Activated T-cell treated with anti-CD3 and anti-CD28 coated beads, Interleukin-2, amount 50 U/mL, for 72 hours (primary cell): ENCODE measurements at regions not wholly inside any gene's neighbourhood (a gene's known extent, or its start where the extent isn't known, plus 50 kb on each side); places are given as distances from the start of the nearest gene placed in this dataset.

Source experiments
- ATAC-seq, 2 donors: fragments of 150-1000 bp; cut with Tn5 transposase; replicated peaks in 1 of 2; 2 replicates each; pipeline ENCODE4 v1.10.0; 2021; ENCODE audit warnings: moderate library complexity in 2 of 2, mild to moderate bottlenecking in 1 of 2
- DNase-seq, 2 donors: peaks; one replicate each; pipeline ENCODE4 v3.0.0; 2021 to 2022; ENCODE audit warnings: mixed read lengths in 1 of 2
- H3K27ac Mint-ChIP-seq: one replicate; pipeline ENCODE4 v1.8.0; 2022; ENCODE audit warnings: mild to moderate bottlenecking, moderate library complexity, mixed read lengths
- H3K27me3 Mint-ChIP-seq: one replicate; pipeline ENCODE4 v1.8.0; 2022; ENCODE audit warnings: low read depth, mixed read lengths
- H3K36me3 Mint-ChIP-seq, 2 donors: one replicate each; pipeline ENCODE4 v1.8.0; 2022; ENCODE audit warnings: mixed read lengths in 2 of 2, mild to moderate bottlenecking in 1 of 2; ENCODE audit not compliant: insufficient read depth in 2 of 2
- H3K4me1 Mint-ChIP-seq: one replicate; pipeline ENCODE4 v1.8.0; 2022; ENCODE audit warnings: low read depth, mixed read lengths
- H3K4me3 Mint-ChIP-seq, 2 donors: one replicate each; pipeline ENCODE4 v1.8.0; 2022; ENCODE audit warnings: mild to moderate bottlenecking in 2 of 2, mixed read lengths in 2 of 2, moderate library complexity in 2 of 2
- H3K9me3 Mint-ChIP-seq, 2 donors: one replicate each; pipeline ENCODE4 v1.8.0; 2022; ENCODE audit warnings: mixed read lengths in 2 of 2

DNA sequence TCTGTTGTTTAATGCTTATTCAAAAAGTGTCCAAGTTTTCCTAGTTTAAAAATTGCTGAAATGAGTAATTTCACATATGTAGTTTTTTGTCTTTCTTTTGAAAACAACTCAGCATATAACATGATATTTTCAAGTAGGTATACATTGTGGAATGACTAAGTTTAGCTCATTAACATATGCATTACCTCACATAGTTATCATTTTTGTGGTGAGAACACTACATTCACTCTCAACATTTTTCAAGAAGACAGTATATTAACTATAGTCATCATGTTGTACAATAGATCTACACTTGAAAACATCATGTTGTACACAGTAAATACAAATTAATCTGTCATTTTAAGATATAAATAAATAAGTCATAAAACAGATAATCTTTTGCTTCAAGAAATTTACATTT lies 340.0 kb downstream of the CCDC85A start:
- no peak overlapping the region for H3K27ac Mint-ChIP-seq
- H3K36me3 Mint-ChIP-seq = no peaks in the 10 kb centered on the region
- no peaks in the 10 kb centered on the region for H3K27me3 Mint-ChIP-seq
- ATAC-seq (no peak), DNase-seq (no peak)
- H3K4me1 Mint-ChIP-seq = no peaks in the 10 kb centered on the region
- H3K9me3 Mint-ChIP-seq = peaks cover 10 to 11% of the 10 kb centered on the region in 2 donors
- no peak overlapping the region for H3K4me3 Mint-ChIP-seq

GRCh38 chr2:56531668-56532420 lies 348.1 kb downstream of the CCDC85A start:
- Mint-ChIP-seq H3K4me3 (no peak overlapping the region), H3K36me3 (no peaks in the 10 kb centered on the region), H3K27me3 (no peaks in the 10 kb centered on the region), H3K9me3 (peaks cover 1 to 11% of the 10 kb centered on the region in 2 donors), H3K4me1 (no peaks in the 10 kb centered on the region), H3K27ac (no peak overlapping the region)
- DNase-seq = no peak
- ATAC-seq = no peak

DNA sequence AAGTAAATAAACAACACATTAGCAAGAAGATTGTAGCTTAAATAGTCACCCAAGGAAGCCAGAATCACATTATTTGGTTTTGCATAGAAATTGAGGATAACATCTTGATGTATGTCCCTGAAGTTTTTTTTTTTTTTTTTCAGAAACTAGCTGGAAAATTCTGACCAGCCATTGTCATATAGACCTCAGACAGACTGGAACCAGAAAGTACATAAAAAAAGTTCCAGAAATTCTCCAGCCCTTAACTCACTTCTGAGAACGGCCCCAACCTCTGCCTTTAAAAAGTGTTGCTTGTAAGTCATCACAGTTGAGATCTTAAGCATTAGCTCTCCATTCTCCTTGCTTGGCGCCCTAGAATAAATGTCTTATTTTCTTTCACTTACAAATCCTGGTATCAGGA lies 350.5 kb downstream of the CCDC85A start:
- H3K4me1 Mint-ChIP-seq = no peaks in the 10 kb centered on the region
- peaks cover 5 to 8% of the 10 kb centered on the region in 2 donors for H3K9me3 Mint-ChIP-seq
- ATAC-seq (no peak), DNase-seq (no peak)
- H3K4me3 Mint-ChIP-seq = no peak overlapping the region
- H3K36me3 Mint-ChIP-seq = no peaks in the 10 kb centered on the region
- no peaks in the 10 kb centered on the region for H3K27me3 Mint-ChIP-seq
- no peak overlapping the region for H3K27ac Mint-ChIP-seq

- DNase-seq = no peak
- ATAC-seq = no peak
- Mint-ChIP-seq H3K36me3 (no peaks in the 10 kb centered on the region), H3K4me3 (no peak overlapping the region), H3K9me3 (peaks cover 8 to 12% of the 10 kb centered on the region in 2 donors), H3K27me3 (no peaks in the 10 kb centered on the region), H3K4me1 (no peaks in the 10 kb centered on the region), H3K27ac (no peak overlapping the region)
Observed at GRCh38 chr2:56537756-56538155, 354.0 kb downstream of the CCDC85A start.

- Mint-ChIP-seq H3K9me3 (peaks cover 11 to 16% of the 10 kb centered on the region in 2 donors), H3K36me3 (no peaks in the 10 kb centered on the region), H3K27ac (no peak overlapping the region), H3K4me1 (no peaks in the 10 kb centered on the region), H3K27me3 (no peaks in the 10 kb centered on the region), H3K4me3 (no peak overlapping the region)
- DNase-seq (no peak), ATAC-seq (no peak)
Observed at GRCh38 chr2:56539618-56540017, 355.8 kb downstream of the CCDC85A start.

DNA sequence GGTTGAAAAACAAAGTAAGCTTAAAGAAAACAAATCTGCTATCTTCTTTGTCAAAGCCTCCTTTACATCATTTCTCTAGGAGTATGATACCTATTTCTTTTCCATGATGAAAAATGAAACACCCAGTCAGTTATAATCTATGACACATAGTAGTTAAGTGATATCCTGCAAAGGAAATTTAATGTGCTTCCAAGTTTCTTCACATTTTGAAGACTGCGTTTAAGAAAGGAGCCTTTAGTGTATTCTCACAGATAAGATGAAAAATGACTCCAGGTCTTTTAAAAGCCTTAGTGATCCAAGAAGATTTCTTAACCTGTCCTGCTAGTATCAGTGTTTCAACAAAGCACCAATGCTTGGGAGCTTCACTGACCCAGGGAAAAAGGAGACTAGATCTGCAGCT lies 356.7 kb downstream of the CCDC85A start:
- Mint-ChIP-seq H3K9me3 (peaks cover 11 to 13% of the 10 kb centered on the region in 2 donors), H3K4me1 (no peaks in the 10 kb centered on the region), H3K36me3 (no peaks in the 10 kb centered on the region), H3K27ac (no peak overlapping the region), H3K4me3 (no peak overlapping the region), H3K27me3 (no peaks in the 10 kb centered on the region)
- DNase-seq (no peak), ATAC-seq (no peak)

DNA sequence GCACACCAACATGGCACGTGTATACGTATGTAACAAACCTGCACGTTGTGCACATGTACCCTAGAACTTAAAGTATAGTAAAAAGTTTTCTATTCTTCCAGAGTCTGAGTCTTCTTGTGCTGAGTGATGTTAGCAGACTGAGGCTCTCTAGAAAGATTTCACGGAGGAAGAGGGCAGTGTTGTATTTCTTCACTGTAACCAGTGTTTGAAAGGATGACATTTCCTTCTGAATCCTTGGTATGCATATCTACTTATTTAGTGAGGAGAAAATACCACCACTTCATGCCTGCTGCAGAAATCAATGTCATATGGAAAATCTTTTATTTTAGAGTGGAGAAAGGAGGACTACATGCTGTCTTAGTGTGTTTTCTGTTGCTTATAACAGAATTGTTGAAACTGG lies 357.1 kb downstream of the CCDC85A start:
- H3K27me3 Mint-ChIP-seq = no peaks in the 10 kb centered on the region
- ATAC-seq (no peak), DNase-seq (no peak)
- no peaks in the 10 kb centered on the region for H3K36me3 Mint-ChIP-seq
- no peak overlapping the region for H3K27ac Mint-ChIP-seq
- no peaks in the 10 kb centered on the region for H3K4me1 Mint-ChIP-seq
- H3K4me3 Mint-ChIP-seq = no peak overlapping the region
- H3K9me3 Mint-ChIP-seq = peaks cover 11 to 13% of the 10 kb centered on the region in 2 donors

DNA sequence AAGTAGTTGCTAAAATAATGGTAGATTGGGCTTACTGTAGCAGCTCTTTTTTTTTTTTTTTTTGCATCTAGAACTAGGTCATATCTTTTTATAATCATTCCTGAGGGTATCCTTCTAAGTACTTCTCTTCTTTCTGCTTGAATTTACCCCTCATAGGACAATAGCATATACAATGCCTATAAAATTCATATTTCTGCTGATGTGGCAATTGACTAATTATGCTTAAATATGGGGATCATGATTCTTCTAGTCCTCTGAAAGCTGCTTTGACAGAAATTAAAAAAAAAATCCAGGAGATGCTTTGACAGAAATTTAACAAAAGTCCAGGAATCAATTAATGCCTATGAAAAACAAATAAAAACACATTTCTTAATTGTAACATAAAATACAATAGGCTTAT lies 358.4 kb downstream of the CCDC85A start:
- H3K27me3 Mint-ChIP-seq = no peaks in the 10 kb centered on the region
- no peak overlapping the region for H3K4me3 Mint-ChIP-seq

GRCh38 chr2:56565143-56565542 lies 381.4 kb downstream of the CCDC85A start:
- Mint-ChIP-seq H3K4me1 (no peaks in the 10 kb centered on the region), H3K4me3 (no peak overlapping the region), H3K36me3 (no peaks in the 10 kb centered on the region), H3K9me3 (peaks cover 4 to 7% of the 10 kb centered on the region in 2 donors), H3K27ac (no peak overlapping the region), H3K27me3 (no peaks in the 10 kb centered on the region)
- no peak for DNase-seq
- ATAC-seq = no peak

More for the DNA sequence above, 358.4 kb downstream of the CCDC85A start:
- no peaks in the 10 kb centered on the region for H3K36me3 Mint-ChIP-seq
- H3K27ac Mint-ChIP-seq = no peak overlapping the region
- no peaks in the 10 kb centered on the region for H3K4me1 Mint-ChIP-seq
- ATAC-seq (no peak), DNase-seq (no peak)
- peaks cover 12 to 13% of the 10 kb centered on the region in 2 donors for H3K9me3 Mint-ChIP-seq

DNA sequence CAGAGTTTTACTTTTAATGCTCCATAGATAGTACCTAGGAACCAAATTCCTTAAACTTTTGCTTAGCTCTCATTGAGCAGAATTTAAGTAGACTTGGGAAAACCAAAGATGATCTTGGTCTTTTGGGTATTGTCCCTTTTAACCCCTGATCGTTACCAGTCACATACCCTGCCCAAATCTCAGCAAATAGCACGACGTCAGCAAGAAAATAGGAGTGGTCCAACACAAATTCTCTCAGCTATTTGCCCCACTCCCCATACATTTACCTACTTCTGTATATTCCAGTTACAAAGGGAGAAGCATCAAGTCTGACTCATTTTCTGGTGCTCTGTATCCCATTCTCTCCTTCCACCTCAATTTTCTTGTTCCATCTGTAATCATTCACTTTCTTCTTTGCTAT lies 387.3 kb downstream of the CCDC85A start:
- peaks cover 10 to 16% of the 10 kb centered on the region in 2 donors for H3K9me3 Mint-ChIP-seq
- no peak overlapping the region for H3K4me3 Mint-ChIP-seq
- DNase-seq (no peak), ATAC-seq (no peak)
- H3K36me3 Mint-ChIP-seq = no peaks in the 10 kb centered on the region
- H3K27ac Mint-ChIP-seq = no peak overlapping the region
- no peaks in the 10 kb centered on the region for H3K4me1 Mint-ChIP-seq
- no peaks in the 10 kb centered on the region for H3K27me3 Mint-ChIP-seq

DNA sequence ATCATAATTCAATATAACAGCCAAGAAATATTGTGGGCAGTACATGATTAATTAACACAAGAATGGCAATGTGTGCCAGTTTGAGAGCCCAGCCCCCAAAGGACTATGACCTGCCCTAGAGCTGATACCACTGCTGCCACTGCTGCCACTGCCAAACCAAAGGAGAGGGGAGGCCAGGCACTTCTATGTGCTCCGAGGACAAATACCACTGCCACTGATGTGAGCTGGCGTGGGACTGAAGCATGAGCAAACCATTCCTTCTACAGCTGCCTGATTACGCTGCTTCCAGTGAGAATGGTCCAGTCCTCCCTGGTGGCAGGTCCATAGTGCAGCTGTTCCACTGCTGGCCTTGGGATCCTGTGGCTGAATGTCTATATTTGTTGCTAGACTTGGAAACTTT lies 392.2 kb downstream of the CCDC85A start:
- Mint-ChIP-seq H3K36me3 (peaks cover 0 to 2% of the 10 kb centered on the region in 2 donors), H3K9me3 (peaks cover 20 to 23% of the 10 kb centered on the region in 2 donors), H3K27ac (no peak overlapping the region), H3K4me1 (no peaks in the 10 kb centered on the region), H3K4me3 (no peak overlapping the region), H3K27me3 (no peaks in the 10 kb centered on the region)
- no peak for DNase-seq
- no peak for ATAC-seq

GRCh38 chr2:56580242-56580641 lies 396.5 kb downstream of the CCDC85A start:
- no peaks in the 10 kb centered on the region for H3K27me3 Mint-ChIP-seq
- H3K4me1 Mint-ChIP-seq = no peaks in the 10 kb centered on the region
- no peak overlapping the region for H3K27ac Mint-ChIP-seq
- DNase-seq = no peak
- ATAC-seq = no peak
- no peak overlapping the region for H3K4me3 Mint-ChIP-seq
- H3K36me3 Mint-ChIP-seq = peaks cover 0 to 2% of the 10 kb centered on the region in 2 donors
- peaks cover 4 to 13% of the 10 kb centered on the region in 2 donors for H3K9me3 Mint-ChIP-seq

- Mint-ChIP-seq H3K4me1 (no peaks in the 10 kb centered on the region), H3K27ac (no peak overlapping the region), H3K36me3 (no peaks in the 10 kb centered on the region)
Observed at GRCh38 chr2:56582570-56582969, 398.8 kb downstream of the CCDC85A start.

DNA sequence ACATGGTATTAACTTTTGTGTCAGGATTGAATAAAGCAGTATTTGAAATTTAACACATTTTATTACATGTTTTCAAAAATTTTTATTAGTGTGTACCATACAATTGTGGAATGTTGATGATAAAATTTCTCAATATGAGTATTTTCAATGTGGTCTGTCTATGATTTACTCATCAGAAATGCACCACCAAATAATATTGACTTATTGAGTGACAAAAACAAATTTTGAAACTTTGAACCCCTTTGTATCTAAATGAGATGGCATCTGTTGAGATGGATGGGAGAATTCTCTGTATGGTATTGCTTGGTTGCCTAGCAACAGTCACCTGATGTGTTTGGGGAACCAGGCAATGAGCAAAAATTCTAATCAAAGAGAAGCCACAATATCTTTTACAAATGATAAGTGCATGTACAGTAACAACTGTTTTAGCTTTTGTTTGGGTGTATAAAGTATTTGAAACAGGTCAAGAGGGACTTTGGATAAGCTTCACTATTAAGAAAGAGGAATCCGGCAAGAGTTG lies 400.1 kb downstream of the CCDC85A start:
- peaks cover 0 to 9% of the 10 kb centered on the region in 2 donors for H3K9me3 Mint-ChIP-seq
- no peaks in the 10 kb centered on the region for H3K36me3 Mint-ChIP-seq
- no peak overlapping the region for H3K4me3 Mint-ChIP-seq
- no peaks in the 10 kb centered on the region for H3K27me3 Mint-ChIP-seq
- H3K27ac Mint-ChIP-seq = no peak overlapping the region
- no peaks in the 10 kb centered on the region for H3K4me1 Mint-ChIP-seq
- no peak for ATAC-seq
- no peak for DNase-seq

More at GRCh38 chr2:56582570-56582969, 398.8 kb downstream of the CCDC85A start:
- DNase-seq = no peak
- ATAC-seq = no peak
- Mint-ChIP-seq H3K4me3 (no peak overlapping the region), H3K27me3 (no peaks in the 10 kb centered on the region), H3K9me3 (peaks cover 0 to 9% of the 10 kb centered on the region in 2 donors)
